CD4-positive, alpha-beta T cell treated with Interleukin-15 for 4 hours (primary cell): ENCODE measurements at regions not wholly inside any gene's neighbourhood (a gene's known extent, or its start where the extent isn't known, plus 50 kb on each side); places are given as distances from the start of the nearest gene placed in this dataset.

Experiments
- DNase-seq: peaks from one replicate; pipeline ENCODE4 v3.0.0-alpha.2; 2020; ENCODE audit warnings: low spot score

DNA sequence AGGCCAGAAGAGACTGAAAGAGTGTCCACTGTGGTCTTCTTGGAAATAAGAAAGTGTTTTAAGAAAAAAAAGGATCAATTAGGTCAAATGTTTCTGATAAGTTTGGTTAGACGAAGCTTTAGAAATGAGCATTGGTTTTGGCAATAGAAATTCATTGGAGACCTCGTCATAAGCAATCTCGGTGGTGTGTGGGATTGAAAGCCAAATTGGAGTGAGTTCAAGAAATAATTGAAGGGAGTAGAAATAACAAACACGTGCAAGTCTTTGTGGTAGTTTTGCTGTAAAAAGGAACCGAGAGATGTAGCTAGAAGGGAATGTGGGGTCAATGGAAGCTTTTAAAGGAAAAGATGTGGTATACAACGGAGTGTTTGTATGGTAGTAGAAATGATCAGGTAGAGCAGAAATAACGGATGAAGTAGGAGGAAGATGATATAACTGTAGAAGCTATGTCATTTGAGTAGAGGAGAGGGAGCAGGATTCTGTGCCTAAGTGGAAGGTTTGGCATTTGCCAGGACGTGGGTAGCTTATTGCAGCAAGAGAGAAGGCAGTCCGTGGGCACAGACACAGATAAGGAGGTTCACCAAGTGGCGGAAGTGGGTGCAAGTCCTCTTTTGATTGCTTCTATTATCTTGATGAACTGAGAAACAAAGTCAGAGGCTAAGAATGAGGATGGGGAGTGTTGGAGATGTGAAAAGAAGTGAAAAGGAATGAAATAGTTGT lies 146.2 kb downstream of the DACT1 start:
- no peak for DNase-seq

DNA sequence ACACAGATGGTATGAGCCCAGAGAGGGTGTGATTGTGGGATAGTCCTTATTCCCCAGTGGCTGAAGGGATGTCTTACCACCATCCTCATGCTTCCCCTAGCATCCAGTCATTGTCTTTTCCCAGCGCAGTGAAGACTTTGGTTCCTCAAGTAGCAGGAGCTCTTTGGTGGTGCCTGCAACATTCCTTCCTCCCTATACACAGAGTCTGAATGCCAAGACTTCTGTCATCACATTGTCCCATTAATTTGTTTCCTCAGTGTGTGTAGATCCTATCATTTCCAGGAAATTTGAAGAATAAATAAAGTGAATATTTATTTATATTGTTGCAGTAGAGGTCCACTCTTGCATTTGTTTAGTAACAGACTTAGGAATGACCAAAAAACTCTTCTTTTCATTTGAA lies 147.2 kb downstream of the DACT1 start:
- no peak for DNase-seq

DNA sequence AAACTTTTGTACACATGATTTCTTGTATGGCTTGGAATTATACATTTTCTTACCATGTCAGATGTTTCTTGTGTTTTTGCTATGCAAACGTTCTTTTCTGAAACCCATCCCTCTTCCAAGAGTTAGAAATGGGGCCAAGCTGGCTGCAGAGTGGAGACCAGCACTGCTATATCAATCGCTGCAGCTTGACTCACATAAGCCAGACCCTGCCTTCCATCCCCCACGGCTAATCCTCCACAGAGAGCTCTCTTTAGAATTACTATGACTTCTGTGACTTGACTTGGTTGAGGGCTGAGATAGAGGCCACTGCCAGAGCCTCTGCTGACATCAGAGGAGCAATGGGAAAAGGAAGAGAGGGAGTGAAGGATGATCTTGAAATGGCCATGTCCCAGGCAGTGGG lies 147.9 kb downstream of the DACT1 start:
- DNase-seq: no peak

DNA sequence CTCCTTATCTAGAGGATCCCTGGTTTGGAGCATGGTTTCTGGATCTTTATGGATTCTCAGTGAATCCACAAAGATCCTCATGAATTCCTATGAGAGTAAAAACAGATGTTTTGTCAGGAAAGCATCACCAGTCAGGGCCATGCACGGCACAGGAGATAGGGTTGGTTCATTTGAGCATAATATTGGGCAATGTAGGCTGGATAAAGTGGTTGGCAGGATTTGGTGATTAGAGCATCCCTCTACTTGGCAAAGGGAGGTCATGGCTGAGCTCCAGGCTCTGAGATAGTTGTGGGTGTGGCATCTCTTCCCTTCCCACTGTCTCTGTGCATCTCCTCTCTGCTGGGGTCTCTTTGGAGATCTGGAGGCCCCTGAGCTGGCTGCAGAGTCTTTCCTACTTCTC lies 149.8 kb downstream of the DACT1 start:
- DNase-seq: no peak

DNA sequence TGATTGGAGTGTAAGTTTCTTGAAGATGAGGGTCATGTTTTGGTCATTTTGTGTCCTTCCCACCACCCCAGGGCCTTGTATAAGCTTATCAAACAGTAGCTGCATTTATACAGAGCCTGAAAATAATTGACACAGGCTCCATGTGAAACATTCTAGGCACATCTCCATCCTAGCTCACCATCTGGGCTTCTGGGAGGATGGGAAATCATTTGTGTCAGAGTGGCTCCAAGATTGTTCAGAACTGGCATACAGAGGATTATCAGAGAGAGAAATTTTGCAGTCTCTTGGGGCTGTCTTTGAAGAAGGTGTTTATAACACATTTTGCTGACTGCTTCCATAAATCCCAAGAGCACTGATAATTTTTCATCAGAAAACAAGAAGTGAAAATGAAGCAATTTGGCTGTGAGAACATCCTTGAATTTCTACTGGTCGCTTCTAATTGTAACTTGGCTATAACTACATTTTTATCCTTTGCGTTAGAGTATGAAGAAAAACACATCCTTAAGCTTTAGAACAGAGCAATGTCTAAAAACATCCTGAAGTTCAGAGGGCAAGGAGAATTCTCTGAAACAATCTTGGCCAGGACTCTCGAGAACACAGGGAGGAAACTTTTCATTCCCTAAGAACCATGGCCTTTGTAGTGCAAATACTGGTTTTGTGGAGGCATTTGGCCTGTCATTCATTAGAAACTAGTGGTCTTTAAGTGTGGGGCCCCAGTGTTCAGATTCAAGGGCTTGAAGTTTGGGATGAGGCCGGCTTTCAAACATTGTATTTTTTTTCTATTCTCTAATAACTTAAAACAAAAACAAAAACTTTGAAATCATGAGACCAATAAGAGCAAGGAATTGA lies 151.1 kb downstream of the DACT1 start:
- DNase-seq: no peak

DNA sequence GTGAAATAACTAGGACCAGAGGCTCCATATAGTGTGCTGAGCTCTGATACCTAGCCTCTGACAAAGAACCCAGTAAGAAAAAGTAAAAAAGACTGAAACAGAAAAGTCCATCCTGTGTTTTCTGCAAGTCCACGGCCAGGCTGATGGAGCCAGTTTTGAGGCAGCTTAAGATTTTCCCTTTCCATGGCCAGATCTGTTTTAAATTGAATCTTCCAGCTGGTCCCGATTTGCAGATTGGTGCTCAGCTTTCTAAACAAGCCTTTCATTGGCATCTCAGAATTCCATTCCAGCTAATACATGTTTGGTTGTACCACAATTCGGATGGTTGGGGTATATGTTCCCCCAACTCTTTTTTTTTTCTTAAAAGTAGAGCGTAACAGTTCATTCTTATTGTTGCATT lies 152.0 kb downstream of the DACT1 start:
- DNase-seq: no peak

DNA sequence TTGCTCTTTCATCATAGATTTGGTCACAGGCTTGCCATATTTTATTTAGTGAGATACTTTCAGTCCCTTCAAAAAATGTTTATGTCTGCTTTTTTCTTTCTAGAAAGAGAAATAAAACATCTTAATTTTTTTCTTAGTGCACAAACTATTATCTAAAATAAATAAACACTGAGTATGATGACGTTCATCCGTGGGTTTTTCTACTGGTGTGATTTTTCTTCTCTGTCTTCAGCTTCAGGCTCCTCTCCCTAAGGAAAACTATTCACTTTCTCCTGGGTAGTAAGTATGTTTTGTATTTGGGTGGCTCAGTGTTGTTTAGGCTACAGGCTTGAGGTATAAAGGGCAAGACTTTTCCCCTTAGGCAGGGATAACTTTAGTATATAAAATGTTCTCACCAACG lies 154.7 kb downstream of the DACT1 start:
- DNase-seq: no peak

DNA sequence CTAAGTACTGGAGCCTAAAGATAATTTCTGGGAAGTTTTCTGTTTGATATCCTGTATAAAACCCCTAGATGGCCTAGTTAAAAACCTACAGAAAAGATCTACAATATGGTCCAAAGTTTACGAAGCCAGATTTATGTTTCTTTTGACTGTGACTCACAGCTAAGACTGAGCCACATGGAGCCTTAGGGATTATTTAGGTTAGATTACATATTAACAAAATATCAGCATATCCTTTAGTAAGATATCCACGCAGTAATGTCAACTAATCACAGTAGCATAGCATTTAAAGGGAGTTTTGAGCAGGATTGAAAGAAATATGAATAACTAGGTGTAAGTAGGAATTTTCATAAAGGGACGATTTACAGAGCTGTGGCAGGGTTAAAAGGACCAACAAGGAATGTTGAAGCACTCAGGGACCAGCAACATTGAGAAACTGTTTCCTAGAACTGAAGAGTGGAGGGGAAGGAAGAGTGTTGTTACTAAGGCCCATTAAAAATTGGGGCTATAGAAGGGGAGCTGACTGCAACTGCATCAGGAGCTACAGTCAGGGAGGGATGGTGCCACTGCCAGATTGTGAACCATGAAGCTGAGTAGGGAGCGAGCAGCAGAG lies 155.5 kb downstream of the DACT1 start:
- DNase-seq: no peak

DNA sequence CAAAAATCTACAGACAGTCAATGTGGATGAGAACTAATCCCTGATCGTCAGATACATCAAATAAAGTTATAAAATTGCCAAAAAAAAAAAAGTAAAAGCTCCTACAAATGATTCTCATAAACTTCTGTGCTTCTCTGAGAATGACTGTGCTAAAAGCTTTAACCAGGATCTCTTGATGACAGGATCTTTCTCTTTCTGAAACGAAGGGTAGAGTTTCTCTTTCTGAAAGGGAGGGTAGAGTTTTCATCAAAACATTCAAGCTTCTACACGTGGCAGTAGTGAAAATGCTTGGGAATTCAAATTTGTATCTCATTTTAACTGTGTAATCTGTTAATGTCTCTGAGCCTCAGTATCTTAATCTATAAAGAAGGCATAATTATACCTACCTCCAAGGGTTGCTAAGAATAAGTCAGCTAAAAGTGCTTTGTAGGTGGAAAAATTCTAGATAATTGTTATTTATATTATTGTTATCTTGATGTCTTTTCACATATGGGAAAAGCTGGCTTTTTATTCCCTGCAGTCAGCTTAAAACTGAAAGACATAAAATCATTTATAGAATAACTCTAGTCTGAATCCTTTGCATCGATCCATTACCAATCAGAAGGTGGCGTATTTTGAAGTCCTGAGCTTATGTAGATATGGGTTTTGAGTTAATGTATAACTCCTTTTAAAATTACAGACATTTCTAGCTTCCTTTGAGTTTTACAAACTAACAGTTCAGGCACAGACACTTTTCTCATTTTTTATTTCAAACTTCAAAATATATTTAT lies 157.4 kb downstream of the DACT1 start:
- DNase-seq: no peak

DNA sequence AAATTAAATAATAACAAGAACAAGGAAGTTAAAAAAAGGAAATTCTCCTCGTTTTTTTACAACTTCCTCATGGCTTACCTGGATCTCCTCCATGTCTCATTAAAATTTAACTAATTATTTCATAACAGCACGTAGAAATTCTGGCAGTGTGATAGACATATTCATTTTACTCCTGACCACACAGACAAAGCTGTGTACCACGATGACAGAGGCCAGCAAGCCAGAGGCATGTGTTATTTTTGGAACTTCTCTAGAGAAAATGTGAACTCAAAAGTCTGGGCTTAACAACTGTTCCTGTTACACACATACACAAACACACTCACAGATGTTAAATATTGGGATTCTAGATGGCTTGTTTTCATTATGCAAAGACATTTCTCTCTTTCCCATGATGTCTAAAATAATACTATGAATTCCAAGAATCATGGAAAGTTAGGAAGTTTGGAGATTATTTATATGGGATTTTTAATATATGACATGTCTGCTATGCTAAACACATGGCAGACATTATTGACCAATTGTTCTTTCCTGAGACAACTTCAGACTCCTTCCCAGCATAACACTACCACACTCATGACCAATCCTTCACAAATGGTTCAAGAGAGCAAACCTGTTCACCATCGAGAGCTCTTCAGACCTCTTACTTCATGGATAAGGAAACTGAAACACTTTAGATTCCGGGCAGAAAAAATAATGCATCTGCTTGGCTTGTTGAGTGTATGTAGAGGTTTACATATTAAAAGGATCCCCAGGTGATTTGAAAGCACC lies 158.7 kb downstream of the DACT1 start:
- DNase-seq: no peak

DNA sequence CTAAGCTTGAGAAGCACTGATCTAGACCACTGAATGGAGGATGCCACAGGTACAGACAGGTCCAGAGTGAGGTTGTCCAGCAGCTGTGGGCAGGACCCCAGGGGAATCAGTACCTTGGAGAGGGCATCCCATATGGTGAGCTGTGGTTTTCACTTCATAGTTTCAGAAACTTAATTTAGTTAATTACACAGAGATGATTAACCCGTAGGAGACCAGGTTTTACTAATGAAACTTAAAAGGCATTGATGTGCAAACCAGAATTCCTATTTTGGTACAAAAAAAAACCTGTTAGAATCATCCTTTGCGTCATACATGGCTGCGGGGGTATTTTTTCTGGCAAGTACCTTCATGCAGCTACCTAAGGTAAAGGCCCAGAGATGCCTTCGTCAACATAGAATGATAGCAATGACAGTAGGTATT lies 159.3 kb downstream of the DACT1 start:
- DNase-seq: no peak

DNA sequence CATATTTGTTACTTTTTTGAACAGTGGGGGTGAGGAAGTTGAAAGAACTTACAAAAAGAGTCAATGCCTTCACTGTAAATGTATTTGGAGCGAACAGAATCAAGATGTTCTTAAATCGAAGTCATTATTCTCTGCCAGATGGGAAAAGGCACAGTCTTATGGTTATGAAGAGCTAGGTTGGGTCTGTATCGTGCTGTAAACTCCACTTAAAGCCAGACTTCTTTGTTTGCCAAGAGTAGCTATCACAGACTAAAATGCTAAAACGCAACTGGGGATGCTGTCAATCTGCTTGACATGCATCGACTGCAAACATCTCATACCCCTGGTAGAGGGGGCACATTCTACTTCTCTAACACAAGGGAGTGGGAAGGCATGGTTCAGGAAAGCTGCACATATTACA lies 160.4 kb downstream of the DACT1 start:
- no peak for DNase-seq

DNA sequence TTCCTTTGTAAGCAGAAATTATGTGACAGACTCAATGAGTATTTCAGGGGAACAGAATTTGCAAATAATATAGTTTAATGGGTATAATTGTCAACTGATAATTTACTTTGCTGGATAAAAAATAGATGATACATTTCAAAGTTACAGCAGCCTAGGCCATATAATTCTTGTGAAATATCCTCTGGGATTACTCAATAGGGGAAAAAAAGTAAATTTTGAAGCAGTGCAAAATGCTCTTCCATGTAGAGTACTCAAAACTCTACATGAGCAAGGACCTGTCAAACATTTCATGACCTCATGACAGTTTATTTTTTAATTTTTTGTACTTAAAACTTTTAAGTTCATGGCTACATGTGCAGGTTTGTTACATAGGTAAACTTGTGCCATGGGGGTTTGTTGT lies 163.3 kb downstream of the DACT1 start:
- no peak for DNase-seq

DNA sequence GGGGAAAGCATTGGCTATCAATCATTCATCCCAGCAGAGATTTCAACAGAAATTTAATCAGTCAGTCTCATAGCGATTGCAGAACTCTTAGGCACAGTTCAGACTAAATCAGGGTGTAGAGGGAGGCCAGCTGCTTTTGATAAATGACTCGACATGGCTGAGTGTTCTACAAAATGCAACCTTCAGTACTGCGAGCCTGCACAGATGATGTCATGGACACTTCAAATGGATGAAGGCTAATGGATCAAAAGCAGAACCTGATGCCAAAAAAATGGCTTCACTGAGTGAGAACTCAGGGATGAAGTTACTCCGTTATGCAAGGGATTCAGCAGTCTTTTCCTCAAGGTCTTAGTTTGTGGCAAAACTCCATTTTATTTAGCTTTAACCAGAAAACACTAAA lies 167.3 kb downstream of the DACT1 start:
- DNase-seq: no peak

DNA sequence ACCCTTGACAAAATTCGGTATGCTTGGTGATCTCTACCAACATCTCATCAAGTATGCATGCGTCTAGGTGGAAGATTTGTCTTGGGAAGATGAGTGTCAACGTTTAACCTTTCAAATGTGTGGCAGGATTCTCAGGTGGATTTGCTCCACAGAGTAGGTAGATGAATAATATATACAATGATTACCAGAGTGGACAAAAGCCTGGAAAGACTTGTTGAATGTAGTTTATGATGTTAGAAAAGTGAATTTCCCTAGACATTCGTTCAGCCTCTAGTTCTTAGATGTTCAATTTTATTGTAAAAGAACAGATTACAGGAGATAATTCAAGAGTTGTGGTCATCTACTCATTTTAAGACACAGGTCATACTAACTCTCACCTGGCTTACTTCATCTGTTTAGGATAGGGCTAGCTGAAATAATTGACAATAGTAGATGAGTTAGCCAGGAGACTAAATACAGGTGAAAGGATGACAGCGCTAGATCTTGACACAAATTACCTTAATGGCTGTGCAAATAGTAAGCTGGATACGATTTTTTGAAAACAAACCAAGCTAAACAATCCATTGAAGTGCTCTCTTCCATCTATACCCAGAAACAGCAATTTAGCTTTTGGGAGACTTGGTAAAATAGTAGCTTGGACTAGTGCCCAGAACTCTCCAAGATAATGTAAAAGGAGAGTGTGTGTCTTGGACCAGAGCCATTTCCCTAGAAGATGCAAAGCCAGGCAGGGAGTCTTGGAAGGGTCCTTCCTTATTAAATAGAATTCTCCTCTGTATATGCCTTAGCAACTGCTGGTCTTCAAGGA lies 168.0 kb downstream of the DACT1 start:
- no peak for DNase-seq

DNA sequence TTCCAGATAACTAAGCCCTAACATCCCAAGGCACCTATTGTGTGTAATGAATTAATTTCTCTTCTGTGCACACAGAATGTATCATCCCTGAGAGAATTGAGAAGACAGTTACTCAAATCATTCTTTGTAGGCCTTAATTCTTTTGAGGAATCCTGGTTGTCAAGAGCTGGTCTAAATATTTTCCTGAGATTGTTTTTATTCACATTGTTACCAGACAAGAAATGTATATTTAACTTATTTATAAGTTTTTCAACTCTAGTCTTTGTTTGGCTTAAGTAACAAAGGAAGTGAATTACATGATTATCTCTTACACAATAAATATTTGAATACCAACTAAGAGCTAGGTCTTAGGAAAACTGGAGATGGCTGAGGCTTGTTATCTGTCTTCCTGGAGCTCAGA lies 169.4 kb downstream of the DACT1 start:
- DNase-seq: no peak

DNA sequence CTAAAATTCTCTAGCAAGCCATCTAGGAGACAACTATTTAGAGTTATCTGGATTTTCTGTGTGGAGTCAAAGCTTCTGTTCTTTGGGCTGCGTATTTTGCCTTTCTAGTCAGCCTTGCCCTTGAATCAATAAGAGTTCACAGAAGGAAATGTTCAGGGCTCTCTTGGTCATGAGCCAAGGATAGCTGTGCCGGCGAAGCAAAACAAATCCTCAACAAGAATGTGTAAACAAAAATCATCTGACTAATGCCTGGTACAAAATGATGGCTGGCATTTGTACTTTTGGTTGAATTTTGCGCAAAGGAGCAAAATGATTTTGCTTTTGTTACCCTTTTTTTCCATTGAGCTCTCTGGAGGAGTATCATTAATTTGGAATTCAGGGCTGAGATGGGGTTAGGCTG lies 171.1 kb downstream of the DACT1 start:
- no peak for DNase-seq

DNA sequence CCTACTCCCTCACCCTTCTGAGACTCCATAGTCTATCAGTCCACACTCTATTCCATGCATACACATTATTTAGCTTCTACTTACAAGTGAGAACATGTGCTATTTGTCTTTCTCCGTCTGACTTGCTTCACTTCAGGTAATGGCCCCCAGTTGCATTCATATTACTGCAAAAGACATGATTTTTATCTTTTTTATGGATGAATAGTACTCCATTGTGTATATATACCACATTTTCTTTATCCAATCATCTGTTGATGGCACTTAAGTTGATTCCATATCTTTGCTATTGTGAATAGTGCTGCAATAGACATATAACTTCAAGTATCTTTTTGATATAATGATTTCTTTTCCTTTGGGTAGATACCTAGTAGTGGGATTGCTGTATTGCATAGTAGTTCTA lies 171.8 kb downstream of the DACT1 start:
- DNase-seq: no peak

DNA sequence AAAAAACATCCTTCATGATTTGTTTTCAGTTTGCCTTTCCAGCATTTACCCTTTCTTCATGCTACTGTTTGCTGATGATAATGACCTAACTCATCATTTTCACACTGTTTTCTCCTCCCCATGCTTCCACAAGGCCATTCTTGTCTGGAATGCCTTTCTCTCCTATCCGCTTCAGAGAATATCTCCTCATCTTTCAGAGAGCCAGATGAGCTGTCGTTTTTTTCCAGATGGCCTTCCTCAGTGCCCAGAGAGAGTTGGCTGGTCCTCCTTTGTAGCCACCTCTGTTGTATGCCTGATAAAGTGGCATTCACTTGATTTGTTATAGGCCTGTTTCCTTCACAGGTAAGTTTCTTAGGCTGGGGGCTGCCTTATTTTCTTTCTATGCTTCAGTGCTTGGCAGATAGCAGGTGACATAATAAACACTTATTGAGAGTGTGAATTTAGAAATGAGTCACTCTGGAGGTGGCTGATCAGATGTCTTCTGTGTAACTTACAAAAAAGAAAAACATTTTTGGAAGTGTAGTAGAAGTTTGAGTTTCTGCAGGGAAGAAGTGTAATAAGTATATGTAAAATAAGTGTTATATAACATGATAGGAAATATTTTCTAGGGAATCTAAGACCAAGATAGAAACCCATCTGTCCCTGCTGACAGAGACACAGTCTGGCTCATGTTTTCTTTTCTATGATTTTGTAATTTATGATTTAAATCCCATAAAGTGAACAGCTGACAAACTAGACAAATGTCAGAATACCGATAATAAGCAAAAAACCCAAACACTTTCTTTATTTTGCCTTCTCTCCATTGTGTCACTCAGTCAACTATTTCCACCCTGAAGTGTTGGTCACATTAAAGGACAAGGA lies 174.5 kb downstream of the DACT1 start:
- no peak for DNase-seq

DNA sequence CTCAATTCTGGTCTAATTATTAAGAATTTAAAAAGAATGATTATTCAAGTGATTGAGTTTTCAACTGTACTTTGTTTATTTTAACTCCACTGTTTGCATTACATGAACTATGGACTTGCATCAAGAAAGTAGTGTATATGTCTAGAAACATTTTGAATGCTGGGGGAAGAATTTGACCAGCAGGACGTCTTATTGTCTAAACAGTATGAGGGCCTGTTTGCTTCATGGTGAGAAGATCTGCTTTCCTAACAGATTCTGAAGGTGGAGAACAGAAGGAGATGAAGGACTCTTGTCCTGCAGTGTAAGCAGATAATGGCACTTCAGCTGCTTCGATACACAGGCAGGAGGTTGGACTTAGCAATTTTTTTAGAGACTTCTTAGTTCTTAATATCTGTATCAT lies 176.0 kb downstream of the DACT1 start:
- DNase-seq: no peak
